ENCODE measurements at regions not wholly inside any gene's neighbourhood (a gene's known extent, or its start where the extent isn't known, plus 50 kb on each side); places are given as distances from the start of the nearest gene placed in this dataset.

DNA sequence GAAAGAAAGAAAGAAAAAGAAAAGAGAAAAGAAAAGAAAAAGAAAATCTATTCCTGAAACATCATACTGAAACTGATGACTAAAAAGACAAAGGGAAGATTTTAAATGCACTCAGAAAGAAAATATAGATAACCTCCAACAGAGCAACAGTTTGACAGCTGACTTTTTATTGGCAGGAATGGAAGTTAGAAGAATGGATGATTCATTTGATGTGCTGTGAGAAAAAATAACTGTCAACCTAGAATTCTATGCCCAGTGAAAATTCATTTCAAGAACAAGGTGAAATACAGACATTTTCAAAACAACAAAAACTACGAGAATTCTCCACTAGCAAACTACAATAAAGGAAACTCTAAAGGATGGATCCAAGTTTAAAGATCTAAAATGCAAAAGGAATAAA lies 50.5 kb upstream of the HSPA12A start:
- DNase-seq = no peak

DNA sequence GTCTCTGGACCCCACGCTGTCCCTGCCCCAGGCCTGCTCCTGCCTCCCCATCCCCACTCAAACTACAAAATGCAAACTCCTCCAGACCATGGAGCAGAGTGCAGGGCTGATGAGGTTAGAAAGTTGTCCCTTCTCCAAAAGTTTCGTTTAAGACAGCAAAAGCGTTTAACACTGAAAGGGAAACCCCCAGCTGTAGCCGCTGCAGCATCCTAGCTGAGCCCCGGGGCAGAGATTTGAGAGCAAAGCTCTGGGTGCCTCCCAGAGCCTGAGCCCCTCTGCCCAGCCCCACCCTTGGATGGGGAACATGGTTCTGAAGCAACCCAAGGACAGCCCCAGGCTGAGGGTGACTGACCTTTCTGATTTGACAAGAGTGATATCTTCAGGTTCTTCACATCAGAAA lies 52.8 kb upstream of the ENO4 start:
- DNase-seq = no peak

DNA sequence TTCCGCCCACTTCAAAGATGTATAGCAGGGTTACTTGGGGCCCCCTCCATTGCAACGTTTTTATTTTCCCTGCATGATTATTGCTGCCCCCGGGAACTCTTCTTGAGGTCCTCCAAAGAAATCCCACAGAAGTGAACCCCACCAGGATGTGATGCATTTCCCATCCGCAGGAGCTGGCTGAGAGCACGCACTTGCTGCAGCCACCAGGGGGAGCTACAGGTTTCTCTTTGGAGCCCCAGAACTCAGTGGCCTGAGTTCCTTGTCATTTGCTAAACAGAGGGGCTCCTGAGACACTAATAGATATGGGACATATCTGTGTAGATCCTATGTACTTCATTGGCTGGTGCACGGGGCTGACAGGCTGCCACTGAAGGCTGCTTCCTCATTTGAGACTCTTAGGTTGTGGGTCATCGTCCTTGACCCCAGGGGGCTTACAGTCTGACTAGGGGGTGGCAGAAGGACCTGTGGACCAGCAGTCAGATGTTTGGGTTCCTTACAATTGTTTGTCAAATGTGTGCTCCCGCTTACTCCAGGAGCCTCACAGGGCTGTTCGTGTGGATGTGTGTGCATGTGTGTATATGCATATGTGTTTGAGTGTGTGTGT lies 52.3 kb upstream of the ENO4 start:
- peak; percentile 81 for DNase-seq

DNA sequence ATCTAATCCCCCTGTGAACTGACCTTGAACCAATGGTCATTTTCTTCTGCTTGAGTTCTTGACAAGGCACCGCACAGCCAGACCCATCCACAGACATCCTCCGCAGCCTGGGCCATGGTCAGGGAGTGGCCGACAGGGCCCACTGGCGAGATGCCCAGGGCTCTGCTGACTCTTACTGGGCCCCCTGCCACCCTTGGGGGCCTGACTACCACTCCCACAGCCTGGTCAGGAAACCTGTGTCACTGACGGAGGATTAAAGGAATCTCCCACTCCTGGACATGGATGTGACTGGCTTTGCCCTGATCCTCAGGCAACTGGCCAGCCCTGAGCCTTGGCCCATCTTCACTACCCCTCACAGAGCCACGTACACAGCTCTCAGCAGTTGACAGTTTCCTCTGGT lies 50.4 kb upstream of the ENO4 start:
- no peak for DNase-seq

All from activated CD4-positive, alpha-beta T cell treated with anti-CD3 and anti-CD28 coated beads for 48 hours (primary cell).